ENCODE measurements at regions not wholly inside any gene's neighbourhood (a gene's known extent, or its start where the extent isn't known, plus 50 kb on each side); places are given as distances from the start of the nearest gene placed in this dataset.

DNA sequence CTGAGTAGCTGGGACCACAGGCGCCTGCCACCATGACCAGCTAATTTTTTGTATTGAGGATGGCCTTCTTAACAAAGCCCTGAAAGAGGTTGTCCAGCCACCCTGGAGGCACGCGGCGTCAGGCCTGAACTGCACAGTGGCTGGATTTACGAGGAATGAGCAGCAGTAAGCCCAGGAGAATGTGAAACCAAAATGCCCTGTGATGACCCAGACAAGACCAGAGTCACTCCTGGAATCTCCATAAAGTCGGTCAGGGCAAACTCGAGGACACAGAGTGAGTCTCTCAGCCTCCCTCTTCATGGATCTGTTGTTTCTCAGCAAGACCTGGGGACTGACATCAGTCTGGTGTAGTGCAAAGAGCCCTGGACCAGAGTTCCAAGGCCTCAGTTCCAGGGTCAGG is 53.2 kb upstream of the C5orf58 start:
- TF ChIP-seq, protein P1, sequence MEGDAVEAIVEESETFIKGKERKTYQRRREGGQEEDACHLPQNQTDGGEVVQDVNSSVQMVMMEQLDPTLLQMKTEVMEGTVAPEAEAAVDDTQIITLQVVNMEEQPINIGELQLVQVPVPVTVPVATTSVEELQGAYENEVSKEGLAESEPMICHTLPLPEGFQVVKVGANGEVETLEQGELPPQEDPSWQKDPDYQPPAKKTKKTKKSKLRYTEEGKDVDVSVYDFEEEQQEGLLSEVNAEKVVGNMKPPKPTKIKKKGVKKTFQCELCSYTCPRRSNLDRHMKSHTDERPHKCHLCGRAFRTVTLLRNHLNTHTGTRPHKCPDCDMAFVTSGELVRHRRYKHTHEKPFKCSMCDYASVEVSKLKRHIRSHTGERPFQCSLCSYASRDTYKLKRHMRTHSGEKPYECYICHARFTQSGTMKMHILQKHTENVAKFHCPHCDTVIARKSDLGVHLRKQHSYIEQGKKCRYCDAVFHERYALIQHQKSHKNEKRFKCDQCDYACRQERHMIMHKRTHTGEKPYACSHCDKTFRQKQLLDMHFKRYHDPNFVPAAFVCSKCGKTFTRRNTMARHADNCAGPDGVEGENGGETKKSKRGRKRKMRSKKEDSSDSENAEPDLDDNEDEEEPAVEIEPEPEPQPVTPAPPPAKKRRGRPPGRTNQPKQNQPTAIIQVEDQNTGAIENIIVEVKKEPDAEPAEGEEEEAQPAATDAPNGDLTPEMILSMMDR (IDR thresholded peaks at IDR 0.05), result no peak
- TF ChIP-seq IRF2 (CRISPR knock-in tag; IDR thresholded peaks at IDR 0.05; ENCODE audit: borderline replicate concordance, low read depth), result no peak
- TF ChIP-seq OVOL2 (CRISPR knock-in tag; IDR thresholded peaks at IDR 0.05; ENCODE audit: borderline replicate concordance), result no peak
- TF ChIP-seq, protein P2, sequence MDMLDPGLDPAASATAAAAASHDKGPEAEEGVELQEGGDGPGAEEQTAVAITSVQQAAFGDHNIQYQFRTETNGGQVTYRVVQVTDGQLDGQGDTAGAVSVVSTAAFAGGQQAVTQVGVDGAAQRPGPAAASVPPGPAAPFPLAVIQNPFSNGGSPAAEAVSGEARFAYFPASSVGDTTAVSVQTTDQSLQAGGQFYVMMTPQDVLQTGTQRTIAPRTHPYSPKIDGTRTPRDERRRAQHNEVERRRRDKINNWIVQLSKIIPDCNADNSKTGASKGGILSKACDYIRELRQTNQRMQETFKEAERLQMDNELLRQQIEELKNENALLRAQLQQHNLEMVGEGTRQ (CRISPR knock-in tag; IDR thresholded peaks at IDR 0.05), result no peak
- no peak for TF ChIP-seq JUN (CRISPR knock-in tag; IDR thresholded peaks at IDR 0.05)
- TF ChIP-seq ETV6 (CRISPR knock-in tag; IDR thresholded peaks at IDR 0.05), result no peak
- TF ChIP-seq, protein P3, sequence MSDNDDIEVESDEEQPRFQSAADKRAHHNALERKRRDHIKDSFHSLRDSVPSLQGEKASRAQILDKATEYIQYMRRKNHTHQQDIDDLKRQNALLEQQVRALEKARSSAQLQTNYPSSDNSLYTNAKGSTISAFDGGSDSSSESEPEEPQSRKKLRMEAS (CRISPR knock-in tag; IDR thresholded peaks at IDR 0.05), result no peak
- TF ChIP-seq, protein P4, sequence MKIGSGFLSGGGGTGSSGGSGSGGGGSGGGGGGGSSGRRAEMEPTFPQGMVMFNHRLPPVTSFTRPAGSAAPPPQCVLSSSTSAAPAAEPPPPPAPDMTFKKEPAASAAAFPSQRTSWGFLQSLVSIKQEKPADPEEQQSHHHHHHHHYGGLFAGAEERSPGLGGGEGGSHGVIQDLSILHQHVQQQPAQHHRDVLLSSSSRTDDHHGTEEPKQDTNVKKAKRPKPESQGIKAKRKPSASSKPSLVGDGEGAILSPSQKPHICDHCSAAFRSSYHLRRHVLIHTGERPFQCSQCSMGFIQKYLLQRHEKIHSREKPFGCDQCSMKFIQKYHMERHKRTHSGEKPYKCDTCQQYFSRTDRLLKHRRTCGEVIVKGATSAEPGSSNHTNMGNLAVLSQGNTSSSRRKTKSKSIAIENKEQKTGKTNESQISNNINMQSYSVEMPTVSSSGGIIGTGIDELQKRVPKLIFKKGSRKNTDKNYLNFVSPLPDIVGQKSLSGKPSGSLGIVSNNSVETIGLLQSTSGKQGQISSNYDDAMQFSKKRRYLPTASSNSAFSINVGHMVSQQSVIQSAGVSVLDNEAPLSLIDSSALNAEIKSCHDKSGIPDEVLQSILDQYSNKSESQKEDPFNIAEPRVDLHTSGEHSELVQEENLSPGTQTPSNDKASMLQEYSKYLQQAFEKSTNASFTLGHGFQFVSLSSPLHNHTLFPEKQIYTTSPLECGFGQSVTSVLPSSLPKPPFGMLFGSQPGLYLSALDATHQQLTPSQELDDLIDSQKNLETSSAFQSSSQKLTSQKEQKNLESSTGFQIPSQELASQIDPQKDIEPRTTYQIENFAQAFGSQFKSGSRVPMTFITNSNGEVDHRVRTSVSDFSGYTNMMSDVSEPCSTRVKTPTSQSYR (CRISPR knock-in tag; IDR thresholded peaks at IDR 0.05), result no peak
- no peak for TF ChIP-seq FOXJ3 (CRISPR knock-in tag; IDR thresholded peaks at IDR 0.05; ENCODE audit: borderline replicate concordance)
- TF ChIP-seq ZMAT4 (CRISPR knock-in tag; IDR thresholded peaks at IDR 0.05), result no peak
- TF ChIP-seq MXD4 (CRISPR knock-in tag; IDR thresholded peaks at IDR 0.05; ENCODE audit: borderline replicate concordance), result no peak
- TF ChIP-seq, protein P5, sequence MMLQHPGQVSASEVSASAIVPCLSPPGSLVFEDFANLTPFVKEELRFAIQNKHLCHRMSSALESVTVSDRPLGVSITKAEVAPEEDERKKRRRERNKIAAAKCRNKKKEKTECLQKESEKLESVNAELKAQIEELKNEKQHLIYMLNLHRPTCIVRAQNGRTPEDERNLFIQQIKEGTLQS (CRISPR knock-in tag; conservative IDR thresholded peaks at IDR 0.05), result no peak
- no peak for TF ChIP-seq ZNF121 (CRISPR knock-in tag; IDR thresholded peaks at IDR 0.05)
- no peak for TF ChIP-seq ZNF317 (CRISPR knock-in tag; IDR thresholded peaks at IDR 0.05; ENCODE audit: borderline replicate concordance, low read depth)
